ENCODE measurements at regions not wholly inside any gene's neighbourhood (a gene's known extent, or its start where the extent isn't known, plus 50 kb on each side); places are given as distances from the start of the nearest gene placed in this dataset.
"Not testable (repeated sequence)": the region's sequence is repeated elsewhere in the genome, so short reads cannot be mapped to it uniquely, and the experiment has no call there.

- Histone ChIP-seq H3K79me2 (ENCODE audit: insufficient read depth, low read length) (no peaks in the 10 kb centered on the region), H3K9ac (ENCODE audit: low read length) (no peak overlapping the region), H3K9me2 (ENCODE audit: insufficient read depth) (no peaks in the 10 kb centered on the region), H3K27ac (ENCODE audit: low read depth, low read length) (no peak overlapping the region), H4K20me1 (ENCODE audit: insufficient read depth) (no peaks in the 10 kb centered on the region), H3K27me3 (ENCODE audit: insufficient read depth, low read length) (no peaks in the 10 kb centered on the region), H3K36me3 (ENCODE audit: control insufficient read depth in 1 of 2, insufficient read depth in 2 of 2, low read length in 2 of 2) (no peaks in the 10 kb centered on the region), H3K9me3 (ENCODE audit: control insufficient read depth in 1 of 2, insufficient read depth in 1 of 2, low read depth in 1 of 2, low read length in 2 of 2) (no peaks in the 10 kb centered on the region), H3K4me3 (replicated peaks in 1 of 2; ENCODE audit: low read depth in 1 of 2, low read length in 2 of 2) (no peak overlapping the region), H2AFZ (ENCODE audit: low read depth, low read length, poor library complexity, severe bottlenecking) (no peak overlapping the region), H3K4me1 (ENCODE audit: control insufficient read depth in 1 of 2, insufficient read depth in 2 of 2, low read length in 2 of 2) (no peaks in the 10 kb centered on the region), H3K4me2 (ENCODE audit: low read length) (no peak overlapping the region)
- intact Hi-C loops (cut with micrococcal nuclease), result no loop called here
- ChIA-PET POLR2A (no interaction called here), CTCF (no interaction called here), RAD21 (ENCODE audit: low non-redundant PET in 1 of 2, low total read pairs in 2 of 2, uncharacterized antibody in 2 of 2, unreplicated experiment in 2 of 2) (no interaction called here)
- TF ChIP-seq POLR2AphosphoS5 (IDR thresholded peaks at IDR 0.05; ENCODE audit: low read depth, low read length) (no peak), ZNF274 (IDR thresholded peaks at IDR 0.05; ENCODE audit: low read depth, low read length) (no peak), EZH2phosphoT487 (IDR thresholded peaks at IDR 0.05; ENCODE audit: borderline replicate concordance) (no peak), TCF7L2 (IDR thresholded peaks at IDR 0.05; ENCODE audit: borderline replicate concordance, extremely low read depth, insufficient read depth, insufficient read length) (no peak), ZBTB33 (IDR thresholded peaks at IDR 0.05; ENCODE audit: extremely low read depth, insufficient replicate concordance, low read length) (no peak), EZH2 (IDR thresholded peaks at IDR 0.05) (no peak), FOSL1 (IDR thresholded peaks at IDR 0.05; ENCODE audit: low read depth) (no peak), YY1 (IDR thresholded peaks at IDR 0.05; ENCODE audit: extremely low read depth, insufficient replicate concordance, low read depth, low read length) (no peak), CBX3 (IDR thresholded peaks at IDR 0.05; ENCODE audit: low read depth) (no peak), EGR1 (IDR thresholded peaks at IDR 0.05; ENCODE audit: low read depth) (no peak), JUND (IDR thresholded peaks at IDR 0.05) (no peak), CEBPB (IDR thresholded peaks at IDR 0.05; ENCODE audit: low read depth) (no peak)
- TF ChIP-seq, protein P1, sequence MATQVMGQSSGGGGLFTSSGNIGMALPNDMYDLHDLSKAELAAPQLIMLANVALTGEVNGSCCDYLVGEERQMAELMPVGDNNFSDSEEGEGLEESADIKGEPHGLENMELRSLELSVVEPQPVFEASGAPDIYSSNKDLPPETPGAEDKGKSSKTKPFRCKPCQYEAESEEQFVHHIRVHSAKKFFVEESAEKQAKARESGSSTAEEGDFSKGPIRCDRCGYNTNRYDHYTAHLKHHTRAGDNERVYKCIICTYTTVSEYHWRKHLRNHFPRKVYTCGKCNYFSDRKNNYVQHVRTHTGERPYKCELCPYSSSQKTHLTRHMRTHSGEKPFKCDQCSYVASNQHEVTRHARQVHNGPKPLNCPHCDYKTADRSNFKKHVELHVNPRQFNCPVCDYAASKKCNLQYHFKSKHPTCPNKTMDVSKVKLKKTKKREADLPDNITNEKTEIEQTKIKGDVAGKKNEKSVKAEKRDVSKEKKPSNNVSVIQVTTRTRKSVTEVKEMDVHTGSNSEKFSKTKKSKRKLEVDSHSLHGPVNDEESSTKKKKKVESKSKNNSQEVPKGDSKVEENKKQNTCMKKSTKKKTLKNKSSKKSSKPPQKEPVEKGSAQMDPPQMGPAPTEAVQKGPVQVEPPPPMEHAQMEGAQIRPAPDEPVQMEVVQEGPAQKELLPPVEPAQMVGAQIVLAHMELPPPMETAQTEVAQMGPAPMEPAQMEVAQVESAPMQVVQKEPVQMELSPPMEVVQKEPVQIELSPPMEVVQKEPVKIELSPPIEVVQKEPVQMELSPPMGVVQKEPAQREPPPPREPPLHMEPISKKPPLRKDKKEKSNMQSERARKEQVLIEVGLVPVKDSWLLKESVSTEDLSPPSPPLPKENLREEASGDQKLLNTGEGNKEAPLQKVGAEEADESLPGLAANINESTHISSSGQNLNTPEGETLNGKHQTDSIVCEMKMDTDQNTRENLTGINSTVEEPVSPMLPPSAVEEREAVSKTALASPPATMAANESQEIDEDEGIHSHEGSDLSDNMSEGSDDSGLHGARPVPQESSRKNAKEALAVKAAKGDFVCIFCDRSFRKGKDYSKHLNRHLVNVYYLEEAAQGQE (IDR thresholded peaks at IDR 0.05; ENCODE audit: low read depth), result no peak
- DNase-seq (ENCODE audit: low read depth, low spot score), result no peak
- BruUV-seq (replicated peaks), result no TSS peak
- ATAC-seq, result no peak
Measured at GRCh38 chr5:106985174-106985573, 685.6 kb downstream of the EFNA5 start.

DNA sequence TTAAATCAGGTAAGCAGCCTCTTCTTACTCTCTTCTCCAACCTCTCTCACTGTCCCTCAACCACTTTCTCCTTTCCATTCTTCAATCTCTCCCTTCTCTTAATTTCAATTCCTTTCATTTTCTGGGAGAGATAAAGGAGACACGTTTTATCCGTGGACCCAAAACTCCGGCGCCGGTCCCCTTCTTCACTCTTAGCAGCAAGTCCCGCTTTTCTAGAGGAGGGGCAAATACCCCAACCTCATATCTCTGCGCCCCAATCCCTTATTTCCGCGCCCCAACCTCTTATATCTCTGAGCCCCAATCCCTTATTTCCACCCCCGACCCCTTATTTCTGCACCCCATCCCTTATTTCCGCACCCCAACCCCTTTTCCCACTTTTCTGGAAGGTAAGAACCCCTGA is 691.6 kb downstream of the EFNA5 start:
- H2AFZ ChIP-seq (ENCODE audit: low read depth, low read length, poor library complexity, severe bottlenecking); H3K36me3 ChIP-seq (ENCODE audit: control insufficient read depth in 1 of 2, insufficient read depth in 2 of 2, low read length in 2 of 2); POLR2A ChIA-PET; H3K9me3 ChIP-seq (ENCODE audit: control insufficient read depth in 1 of 2, insufficient read depth in 1 of 2, low read depth in 1 of 2, low read length in 2 of 2); H3K9ac ChIP-seq (ENCODE audit: low read length); H4K20me1 ChIP-seq (ENCODE audit: insufficient read depth); H3K9me2 ChIP-seq (ENCODE audit: insufficient read depth); H3K4me2 ChIP-seq (ENCODE audit: low read length); CTCF ChIA-PET; H3K27ac ChIP-seq (ENCODE audit: low read depth, low read length); DNase-seq (ENCODE audit: low read depth, low spot score); H3K4me3 ChIP-seq (replicated peaks in 1 of 2; ENCODE audit: low read depth in 1 of 2, low read length in 2 of 2); H3K79me2 ChIP-seq (ENCODE audit: insufficient read depth, low read length); H3K27me3 ChIP-seq (ENCODE audit: insufficient read depth, low read length); RAD21 ChIA-PET (ENCODE audit: low non-redundant PET in 1 of 2, low total read pairs in 2 of 2, uncharacterized antibody in 2 of 2, unreplicated experiment in 2 of 2); ATAC-seq; BruUV-seq (replicated peaks); intact Hi-C loops (cut with micrococcal nuclease); H3K4me1 ChIP-seq (ENCODE audit: control insufficient read depth in 1 of 2, insufficient read depth in 2 of 2, low read length in 2 of 2): not testable (repeated sequence)

Data from HCT116 (cell line).